Spinal cord (tissue), 9 donors: ENCODE measurements at regions not wholly inside any gene's neighbourhood (a gene's known extent, or its start where the extent isn't known, plus 50 kb on each side); places are given as distances from the start of the nearest gene placed in this dataset.
A peak's percentile ranks its signal among the peaks of the same experiment; 100 is the strongest.

Experiments
- DNase-seq, 6 donors: peaks; one replicate each; pipeline versions ENCODE4 v3.0.0 to v3.0.0-alpha.2; 2013 to 2015; ENCODE audit warnings: low spot score in 6 of 6, low read depth in 4 of 6
- H3K27ac ChIP-seq: one replicate; pipeline ENCODE4 v1.5.1; 2013; ENCODE audit warnings: low read depth, low read length, control low read depth
- H3K27me3 ChIP-seq: one replicate; pipeline ENCODE4 v1.6.1; 2013; ENCODE audit warnings: low read length; ENCODE audit not compliant: control insufficient read depth, insufficient read depth
- H3K36me3 ChIP-seq: one replicate; pipeline ENCODE4 v1.6.1; 2013; ENCODE audit warnings: low read length; ENCODE audit not compliant: control insufficient read depth, insufficient read depth
- H3K4me1 ChIP-seq: one replicate; pipeline ENCODE4 v1.6.1; 2013; ENCODE audit warnings: low read length; ENCODE audit not compliant: control insufficient read depth, insufficient read depth
- H3K4me3 ChIP-seq: one replicate; pipeline ENCODE4 v1.5.1; 2013; ENCODE audit warnings: low read depth, low read length, control low read depth
- H3K9me3 ChIP-seq: one replicate; pipeline ENCODE4 v1.6.1; 2013; ENCODE audit warnings: low read length; ENCODE audit not compliant: control insufficient read depth, insufficient read depth
- WGBS: methylation state at CpG from one replicate; pipeline ENCODE4 v1.1.5; 2013; ENCODE audit warnings: missing lambda C conversion rate; ENCODE audit not compliant: insufficient coverage; 5-methylcytosine and 5-hydroxymethylcytosine counted together
- donor health status: healthy.

GRCh38 chr13:70729369-70729768 lies 621.1 kb upstream of the KLHL1 start:
- Histone ChIP-seq H3K27ac (no peak overlapping the region), H3K4me3 (no peak overlapping the region), H3K36me3 (no peaks in the 10 kb centered on the region), H3K9me3 (no peaks in the 10 kb centered on the region), H3K27me3 (no peaks in the 10 kb centered on the region), H3K4me1 (no peaks in the 10 kb centered on the region)
- DNase-seq = no peak
- no CpG with 5 or more reads among the region's 2 CpGs for WGBS

- no peak overlapping the region for H3K27ac ChIP-seq
- peak in 5 of 6 donors; percentile 9 to 79 (median 28) for DNase-seq
- no peaks in the 10 kb centered on the region for H3K36me3 ChIP-seq
- H3K27me3 ChIP-seq = no peaks in the 10 kb centered on the region
- no peak overlapping the region for H3K4me3 ChIP-seq
- no peaks in the 10 kb centered on the region for H3K4me1 ChIP-seq
- H3K9me3 ChIP-seq = no peaks in the 10 kb centered on the region
- WGBS = no CpG with 5 or more reads among the region's 1 CpG
Observed at GRCh38 chr13:70723732-70724131, 615.5 kb upstream of the KLHL1 start.

- Histone ChIP-seq H3K4me1 (no peaks in the 10 kb centered on the region), H3K27ac (no peak overlapping the region), H3K4me3 (no peak overlapping the region), H3K9me3 (no peaks in the 10 kb centered on the region), H3K27me3 (no peaks in the 10 kb centered on the region), H3K36me3 (no peaks in the 10 kb centered on the region)
- WGBS = no CpG with 5 or more reads among the region's 1 CpG
- DNase-seq = no peak
Observed at GRCh38 chr13:70720386-70720785, 612.1 kb upstream of the KLHL1 start.

- H3K4me3 ChIP-seq = no peak overlapping the region
- H3K4me1 ChIP-seq = no peaks in the 10 kb centered on the region
- no CpG with 5 or more reads among the region's 1 CpG for WGBS
- no peaks in the 10 kb centered on the region for H3K36me3 ChIP-seq
- H3K9me3 ChIP-seq = no peaks in the 10 kb centered on the region
- H3K27me3 ChIP-seq = no peaks in the 10 kb centered on the region
- H3K27ac ChIP-seq = no peak overlapping the region
- no peak for DNase-seq
Observed at GRCh38 chr13:70714993-70715392, 606.7 kb upstream of the KLHL1 start.

GRCh38 chr13:70708775-70709174 lies 600.5 kb upstream of the KLHL1 start:
- no peaks in the 10 kb centered on the region for H3K9me3 ChIP-seq
- H3K4me3 ChIP-seq = no peak overlapping the region
- no peaks in the 10 kb centered on the region for H3K36me3 ChIP-seq
- no peak overlapping the region for H3K27ac ChIP-seq
- no peaks in the 10 kb centered on the region for H3K4me1 ChIP-seq
- no peak for DNase-seq
- H3K27me3 ChIP-seq = no peaks in the 10 kb centered on the region

GRCh38 chr13:70703755-70704154 lies 595.5 kb upstream of the KLHL1 start:
- H3K9me3 ChIP-seq = no peaks in the 10 kb centered on the region
- no peak for DNase-seq
- no peaks in the 10 kb centered on the region for H3K4me1 ChIP-seq
- H3K36me3 ChIP-seq = no peaks in the 10 kb centered on the region
- 100% methylated on average over 1 of the region's 4 CpGs for WGBS
- no peak overlapping the region for H3K4me3 ChIP-seq
- H3K27ac ChIP-seq = no peak overlapping the region
- no peaks in the 10 kb centered on the region for H3K27me3 ChIP-seq

GRCh38 chr13:70694996-70695715 lies 586.9 kb upstream of the KLHL1 start:
- H3K4me3 ChIP-seq = no peak overlapping the region
- no peaks in the 10 kb centered on the region for H3K27me3 ChIP-seq
- no peak overlapping the region for H3K27ac ChIP-seq
- H3K36me3 ChIP-seq = no peaks in the 10 kb centered on the region
- peak in 1 of 6 donors; percentile 43 for DNase-seq
- WGBS = no CpG with 5 or more reads among the region's 3 CpGs
- H3K4me1 ChIP-seq = no peaks in the 10 kb centered on the region
- peaks cover 1% of the 10 kb centered on the region for H3K9me3 ChIP-seq

- H3K4me3 ChIP-seq = no peak overlapping the region
- no peaks in the 10 kb centered on the region for H3K27me3 ChIP-seq
- no peak for DNase-seq
- H3K27ac ChIP-seq = no peak overlapping the region
- H3K36me3 ChIP-seq = no peaks in the 10 kb centered on the region
- no peaks in the 10 kb centered on the region for H3K9me3 ChIP-seq
- no peaks in the 10 kb centered on the region for H3K4me1 ChIP-seq
Observed at GRCh38 chr13:70668983-70669382, 560.7 kb upstream of the KLHL1 start.

- Histone ChIP-seq H3K36me3 (no peaks in the 10 kb centered on the region), H3K4me3 (no peak overlapping the region), H3K4me1 (no peaks in the 10 kb centered on the region), H3K27ac (no peak overlapping the region), H3K27me3 (no peaks in the 10 kb centered on the region), H3K9me3 (no peaks in the 10 kb centered on the region)
- no CpG with 5 or more reads among the region's 1 CpG for WGBS
- no peak for DNase-seq
Observed at GRCh38 chr13:70668293-70668692, 560.0 kb upstream of the KLHL1 start.

GRCh38 chr13:70666883-70667556 lies 558.8 kb upstream of the KLHL1 start:
- H3K36me3 ChIP-seq = no peaks in the 10 kb centered on the region
- DNase-seq = no peak
- H3K9me3 ChIP-seq = no peaks in the 10 kb centered on the region
- no CpG with 5 or more reads among the region's 1 CpG for WGBS
- no peak overlapping the region for H3K27ac ChIP-seq
- no peaks in the 10 kb centered on the region for H3K4me1 ChIP-seq
- no peak overlapping the region for H3K4me3 ChIP-seq
- no peaks in the 10 kb centered on the region for H3K27me3 ChIP-seq
